ENCODE measurements at regions not wholly inside any gene's neighbourhood (a gene's known extent, or its start where the extent isn't known, plus 50 kb on each side); places are given as distances from the start of the nearest gene placed in this dataset.

DNA sequence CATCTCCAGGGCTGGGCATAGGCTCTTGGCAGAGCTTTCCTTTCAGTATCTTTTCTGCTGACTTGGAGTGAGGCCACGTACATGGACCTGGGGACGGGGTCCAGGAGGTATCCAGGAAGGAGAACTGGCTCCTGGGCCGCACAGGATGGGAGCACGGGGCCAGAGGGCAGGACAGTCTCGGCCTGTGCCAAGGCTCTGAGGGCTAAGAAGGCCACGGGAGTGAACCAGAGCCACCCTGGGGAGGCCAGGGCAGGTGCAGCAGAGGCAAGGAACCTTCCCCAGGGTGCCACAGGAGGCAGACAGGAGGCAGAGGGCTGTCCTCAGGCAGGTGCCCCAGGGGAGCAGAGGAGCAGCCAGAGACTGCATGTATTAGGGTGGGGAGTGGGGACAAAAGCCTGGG is 50.3 kb downstream of the PLXNA1 start:
- no peak for DNase-seq (ENCODE audit: low spot score)
- Histone ChIP-seq H3K36me3 (peaks cover 39% of the 10 kb centered on the region), H3K27me3 (no peaks in the 10 kb centered on the region), H3K9me3 (no peaks in the 10 kb centered on the region), H3K4me3 (no peak overlapping the region), H3K27ac (no peak overlapping the region), H3K4me1 (no peaks in the 10 kb centered on the region)
- no peak for TF ChIP-seq CTCF (IDR thresholded peaks at IDR 0.05)

- no peaks in the 10 kb centered on the region for H3K4me1 ChIP-seq
- no peaks in the 10 kb centered on the region for H3K27me3 ChIP-seq
- H3K4me3 ChIP-seq = no peak overlapping the region
- peaks cover 38% of the 10 kb centered on the region for H3K36me3 ChIP-seq
- no peaks in the 10 kb centered on the region for H3K9me3 ChIP-seq
- DNase-seq (ENCODE audit: low spot score) = no peak
- H3K27ac ChIP-seq = no peak overlapping the region
- no peak for TF ChIP-seq CTCF (IDR thresholded peaks at IDR 0.05)
Measured at GRCh38 chr3:127033786-127034185, 50.9 kb downstream of the PLXNA1 start.

GRCh38 chr3:127034195-127034989 is 51.5 kb downstream of the PLXNA1 start:
- no peak for TF ChIP-seq CTCF (IDR thresholded peaks at IDR 0.05)
- Histone ChIP-seq H3K27me3 (no peaks in the 10 kb centered on the region), H3K27ac (no peak overlapping the region), H3K9me3 (no peaks in the 10 kb centered on the region), H3K4me1 (no peaks in the 10 kb centered on the region), H3K4me3 (no peak overlapping the region), H3K36me3 (peaks cover 32% of the 10 kb centered on the region)
- no peak for DNase-seq (ENCODE audit: low spot score)

DNA sequence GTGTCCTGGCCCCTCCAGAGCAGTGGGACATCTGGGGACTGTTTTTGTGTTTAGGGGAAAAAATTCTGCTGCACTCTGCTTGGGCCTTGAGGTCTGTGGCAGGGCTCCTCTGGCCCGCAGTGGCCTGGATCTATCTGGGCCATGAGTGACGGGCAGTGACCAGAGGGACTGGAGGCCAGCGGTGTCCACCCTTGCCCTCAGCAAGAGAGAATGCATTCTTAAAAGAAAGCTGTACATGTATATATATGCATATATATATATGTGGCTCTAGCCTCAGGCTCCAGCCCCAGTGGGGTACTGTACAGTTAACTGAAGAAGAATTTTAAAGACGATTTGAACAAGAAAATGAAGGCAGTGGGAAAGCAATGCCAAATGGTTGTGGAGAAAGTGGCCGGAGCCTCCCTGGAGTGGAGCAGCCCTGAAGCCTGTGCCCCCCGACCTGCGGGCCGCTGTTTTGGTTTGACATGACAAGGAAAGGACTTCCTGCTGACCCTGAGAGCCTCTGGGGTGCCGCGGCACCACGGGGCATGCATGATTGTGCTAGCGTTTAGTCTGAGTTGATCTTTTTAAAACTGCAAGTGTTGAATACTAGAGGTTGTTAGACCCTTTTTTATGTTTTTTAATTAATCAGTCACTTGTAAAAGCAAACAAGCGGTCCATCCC is 52.2 kb downstream of the PLXNA1 start:
- DNase-seq (ENCODE audit: low spot score) = no peak

DNA sequence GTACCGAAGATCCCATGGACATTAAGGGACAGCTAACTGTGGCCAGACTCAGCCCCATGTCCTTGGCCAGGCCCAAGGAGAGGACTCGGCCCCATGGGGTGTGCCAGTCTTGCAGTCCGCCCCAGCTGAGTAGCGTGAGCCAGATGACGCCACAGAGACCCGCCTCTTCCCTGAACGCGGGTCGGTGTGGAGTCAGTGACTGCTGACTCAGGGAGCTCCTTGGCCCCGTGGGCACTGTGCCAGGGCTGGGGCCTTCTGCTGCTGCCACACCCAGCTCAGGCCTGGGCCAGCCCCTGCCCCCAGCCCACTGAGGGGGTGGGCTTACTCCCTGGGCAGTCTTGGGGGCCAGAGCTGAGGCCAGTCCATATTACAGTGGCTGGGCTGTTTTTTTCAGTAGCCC is 52.8 kb downstream of the PLXNA1 start:
- peak overlapping the region in 1 of 2 donors; percentile 40 for H3K27ac ChIP-seq
- no peaks in the 10 kb centered on the region for H3K4me1 ChIP-seq
- DNase-seq (ENCODE audit: low spot score) = peak; percentile 92
- H3K9me3 ChIP-seq = no peaks in the 10 kb centered on the region
- no peaks in the 10 kb centered on the region for H3K27me3 ChIP-seq
- H3K4me3 ChIP-seq = no peak overlapping the region
- peaks cover 21% of the 10 kb centered on the region for H3K36me3 ChIP-seq
- no peak for TF ChIP-seq CTCF (IDR thresholded peaks at IDR 0.05)

More for the DNA sequence above, 52.2 kb downstream of the PLXNA1 start:
- no peak for TF ChIP-seq CTCF (IDR thresholded peaks at IDR 0.05)
- Histone ChIP-seq H3K4me1 (no peaks in the 10 kb centered on the region), H3K27me3 (no peaks in the 10 kb centered on the region), H3K36me3 (peaks cover 25% of the 10 kb centered on the region), H3K4me3 (no peak overlapping the region), H3K9me3 (no peaks in the 10 kb centered on the region), H3K27ac (peak overlapping the region in 1 of 2 donors; percentile 40)

Measured in right atrium auricular region (tissue), 2 donors.